ENCODE measurements at regions not wholly inside any gene's neighbourhood (a gene's known extent, or its start where the extent isn't known, plus 50 kb on each side); places are given as distances from the start of the nearest gene placed in this dataset.
A peak's percentile ranks its signal among the peaks of the same experiment; 100 is the strongest.
"Not testable (repeated sequence)": the region's sequence is repeated elsewhere in the genome, so short reads cannot be mapped to it uniquely, and the experiment has no call there.

- FAIRE-seq: no peak
- TF ChIP-seq POLR2A (IDR thresholded peaks at IDR 0.05; ENCODE audit: low read depth, low read length) (no peak), SPI1 (IDR thresholded peaks at IDR 0.05; ENCODE audit: low read depth, low read length) (peak; percentile 71), POLR2AphosphoS5 (IDR thresholded peaks at IDR 0.05; ENCODE audit: low read depth, low read length) (no peak)
- no peak for DNase-seq (ENCODE audit: insufficient read length, low spot score)
These were observed 53.1 kb upstream of the CEP295 start for GRCh38 chr11:93608364-93608763.

- FAIRE-seq: no peak
These were observed 54.8 kb upstream of the CEP295 start for GRCh38 chr11:93606721-93607120.

GRCh38 chr11:93606314-93606713, 55.2 kb upstream of the CEP295 start:
- no peak for FAIRE-seq
- TF ChIP-seq TAF1 (IDR thresholded peaks at IDR 0.05; ENCODE audit: low read depth, low read length): no peak
- DNase-seq (ENCODE audit: insufficient read length, low spot score): no peak

More at GRCh38 chr11:93606721-93607120, 54.8 kb upstream of the CEP295 start:
- no peak for DNase-seq (ENCODE audit: insufficient read length, low spot score)
- TF ChIP-seq POLR2AphosphoS5 (IDR thresholded peaks at IDR 0.05; ENCODE audit: low read depth, low read length) (no peak), SPI1 (IDR thresholded peaks at IDR 0.05; ENCODE audit: low read depth, low read length) (no peak), POLR2A (IDR thresholded peaks at IDR 0.05; ENCODE audit: low read depth, low read length) (no peak), PAX5 (IDR thresholded peaks at IDR 0.05; ENCODE audit: insufficient read depth, low read length, severe bottlenecking) (no peak), POU2F2 (IDR thresholded peaks at IDR 0.05; ENCODE audit: low read depth, low read length) (no peak), TAF1 (IDR thresholded peaks at IDR 0.05; ENCODE audit: low read depth, low read length) (no peak)

- TF ChIP-seq SPI1 (IDR thresholded peaks at IDR 0.05; ENCODE audit: low read depth, low read length): no peak
- TF ChIP-seq POU2F2 (IDR thresholded peaks at IDR 0.05; ENCODE audit: low read depth, low read length): no peak
- no peak for TF ChIP-seq PAX5 (IDR thresholded peaks at IDR 0.05; ENCODE audit: insufficient read depth, low read length, severe bottlenecking)
- TF ChIP-seq POLR2A (IDR thresholded peaks at IDR 0.05; ENCODE audit: low read depth, low read length): no peak
- TF ChIP-seq POLR2AphosphoS5 (IDR thresholded peaks at IDR 0.05; ENCODE audit: low read depth, low read length): no peak
- no peak for TF ChIP-seq TAF1 (IDR thresholded peaks at IDR 0.05; ENCODE audit: low read depth, low read length)
- no peak for DNase-seq (ENCODE audit: insufficient read length, low spot score)
- FAIRE-seq: no peak
These were observed 55.8 kb upstream of the CEP295 start for GRCh38 chr11:93605642-93606041.

GRCh38 chr11:93604008-93604660, 57.3 kb upstream of the CEP295 start:
- no peak for DNase-seq (ENCODE audit: insufficient read length, low spot score)
- TF ChIP-seq POLR2A (IDR thresholded peaks at IDR 0.05; ENCODE audit: low read depth, low read length) (no peak), TAF1 (IDR thresholded peaks at IDR 0.05; ENCODE audit: low read depth, low read length) (no peak), POLR2AphosphoS5 (IDR thresholded peaks at IDR 0.05; ENCODE audit: low read depth, low read length) (no peak), SPI1 (IDR thresholded peaks at IDR 0.05; ENCODE audit: low read depth, low read length) (no peak), POU2F2 (IDR thresholded peaks at IDR 0.05; ENCODE audit: low read depth, low read length) (no peak), PAX5 (IDR thresholded peaks at IDR 0.05; ENCODE audit: insufficient read depth, low read length, severe bottlenecking) (no peak)
- FAIRE-seq: no peak

GRCh38 chr11:93603225-93604007, 58.1 kb upstream of the CEP295 start:
- FAIRE-seq: no peak
- no peak for DNase-seq (ENCODE audit: insufficient read length, low spot score)
- TF ChIP-seq POLR2A (IDR thresholded peaks at IDR 0.05; ENCODE audit: low read depth, low read length) (no peak), POU2F2 (IDR thresholded peaks at IDR 0.05; ENCODE audit: low read depth, low read length) (no peak), PAX5 (IDR thresholded peaks at IDR 0.05; ENCODE audit: insufficient read depth, low read length, severe bottlenecking) (no peak), SPI1 (IDR thresholded peaks at IDR 0.05; ENCODE audit: low read depth, low read length) (no peak), POLR2AphosphoS5 (IDR thresholded peaks at IDR 0.05; ENCODE audit: low read depth, low read length) (no peak), TAF1 (IDR thresholded peaks at IDR 0.05; ENCODE audit: low read depth, low read length) (no peak)

GRCh38 chr11:93596171-93596570, 53.0 kb upstream of the SMCO4 start:
- not testable (repeated sequence) for DNase-seq (ENCODE audit: insufficient read length, low spot score); FAIRE-seq
